ENCODE measurements at regions not wholly inside any gene's neighbourhood (a gene's known extent, or its start where the extent isn't known, plus 50 kb on each side); places are given as distances from the start of the nearest gene placed in this dataset.

- H4K20me1 ChIP-seq (ENCODE audit: insufficient read depth, low read length): no peaks in the 10 kb centered on the region
- 95% methylated on average over 9 of the region's 18 CpGs for WGBS (ENCODE audit: insufficient coverage)
- Mint-ChIP-seq H3K36me3 (no peaks in the 10 kb centered on the region), H3K4me3 (no peak overlapping the region), H3K4me1 (peaks cover 15% of the 10 kb centered on the region), H3K27ac (no peak overlapping the region), H3K27me3 (ENCODE audit: low read depth in 3 of 3) (peaks cover 0 to 2% (median 0%) of the 10 kb centered on the region in 3 donors), H3K9me3 (peaks cover 0 to 4% (median 0%) of the 10 kb centered on the region in 7 donors)
- H3K9me3 ChIP-seq (replicated peaks in 1 of 2; ENCODE audit: control insufficient read depth in 1 of 2, insufficient read depth in 1 of 2, low read length in 2 of 2): no peaks in the 10 kb centered on the region
- no peaks in the 10 kb centered on the region for H3K36me3 ChIP-seq (replicated peaks in 1 of 2; ENCODE audit: control insufficient read depth in 1 of 2, insufficient read depth in 2 of 2, low read length in 2 of 2)
- no peak for TF ChIP-seq CTCF (IDR thresholded peaks at IDR 0.05)
- no peak overlapping the region for H3K27ac ChIP-seq (ENCODE audit: low read depth in 1 of 2, low read length in 2 of 2)
- no peak overlapping the region for H3K4me3 ChIP-seq (replicated peaks in 1 of 3; ENCODE audit: low read depth in 2 of 3, low read length in 3 of 3)
- H2AFZ ChIP-seq (ENCODE audit: insufficient read depth, low read depth, low read length, poor library complexity, severe bottlenecking): no peak overlapping the region
- H3K79me2 ChIP-seq (ENCODE audit: insufficient read depth, low read length): no peaks in the 10 kb centered on the region
- no peak overlapping the region for H3K9ac ChIP-seq (ENCODE audit: insufficient read depth, low read length, poor library complexity, severe bottlenecking)
- intact Hi-C loops (cut with micrococcal nuclease): no loop called here
- no peak for DNase-seq
- peaks cover 12 to 17% of the 10 kb centered on the region in 2 donors for H3K4me1 ChIP-seq (ENCODE audit: control insufficient read depth in 1 of 2, insufficient read depth in 2 of 2, low read length in 2 of 2)
- H3K27me3 ChIP-seq (ENCODE audit: control insufficient read depth in 2 of 2, insufficient read depth in 2 of 2, low read length in 2 of 2): no peaks in the 10 kb centered on the region
- H3K4me2 ChIP-seq (replicated peaks; ENCODE audit: extremely low read depth, low read length, poor library complexity, severe bottlenecking): no peak overlapping the region
Measured at GRCh38 chr20:19099596-19100545, 112.6 kb upstream of the SLC24A3 start.

DNA sequence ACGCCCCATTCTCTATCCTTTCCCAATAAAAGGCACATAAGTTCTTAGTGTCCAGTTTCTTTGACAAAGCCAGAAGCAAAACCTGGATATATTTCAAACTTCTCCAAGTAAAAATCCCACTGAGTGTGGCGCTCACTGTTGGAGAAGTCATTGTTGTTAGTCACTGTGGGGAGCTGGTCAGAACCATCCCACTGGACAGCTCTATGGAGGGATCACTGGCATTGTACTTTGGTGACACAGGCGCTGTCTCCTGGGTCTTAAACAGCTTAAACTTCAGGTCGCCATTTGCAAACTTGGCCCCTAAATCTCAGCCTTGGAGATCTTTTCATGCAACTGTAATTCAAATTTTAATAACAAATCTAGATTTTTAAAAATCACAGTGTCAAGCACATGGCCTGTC lies 111.5 kb upstream of the SLC24A3 start:
- Mint-ChIP-seq H3K9me3 (peaks cover 0 to 4% (median 0%) of the 10 kb centered on the region in 7 donors), H3K36me3 (no peaks in the 10 kb centered on the region), H3K27me3 (ENCODE audit: low read depth in 3 of 3) (peaks cover 2 to 8% (median 2%) of the 10 kb centered on the region in 3 donors), H3K4me1 (peaks cover 15% of the 10 kb centered on the region), H3K27ac (no peak overlapping the region), H3K4me3 (no peak overlapping the region)
- Histone ChIP-seq H3K27me3 (ENCODE audit: control insufficient read depth in 2 of 2, insufficient read depth in 2 of 2, low read length in 2 of 2) (no peaks in the 10 kb centered on the region), H3K9ac (ENCODE audit: insufficient read depth, low read length, poor library complexity, severe bottlenecking) (no peak overlapping the region), H2AFZ (ENCODE audit: insufficient read depth, low read depth, low read length, poor library complexity, severe bottlenecking) (no peak overlapping the region), H3K79me2 (ENCODE audit: insufficient read depth, low read length) (no peaks in the 10 kb centered on the region), H4K20me1 (ENCODE audit: insufficient read depth, low read length) (no peaks in the 10 kb centered on the region), H3K4me1 (ENCODE audit: control insufficient read depth in 1 of 2, insufficient read depth in 2 of 2, low read length in 2 of 2) (peaks cover 12 to 17% of the 10 kb centered on the region in 2 donors), H3K36me3 (replicated peaks in 1 of 2; ENCODE audit: control insufficient read depth in 1 of 2, insufficient read depth in 2 of 2, low read length in 2 of 2) (no peaks in the 10 kb centered on the region), H3K27ac (ENCODE audit: low read depth in 1 of 2, low read length in 2 of 2) (no peak overlapping the region), H3K4me3 (replicated peaks in 1 of 3; ENCODE audit: low read depth in 2 of 3, low read length in 3 of 3) (no peak overlapping the region), H3K4me2 (replicated peaks; ENCODE audit: extremely low read depth, low read length, poor library complexity, severe bottlenecking) (no peak overlapping the region), H3K9me3 (replicated peaks in 1 of 2; ENCODE audit: control insufficient read depth in 1 of 2, insufficient read depth in 1 of 2, low read length in 2 of 2) (no peaks in the 10 kb centered on the region)
- no peak for DNase-seq
- intact Hi-C loops (cut with micrococcal nuclease): no loop called here
- WGBS (ENCODE audit: insufficient coverage): no CpG with 5 or more reads among the region's 4 CpGs
- TF ChIP-seq CTCF (IDR thresholded peaks at IDR 0.05): no peak

All from CD14-positive monocyte (primary cell).